Right cardiac atrium (tissue), 5 donors: ENCODE measurements at regions not wholly inside any gene's neighbourhood (a gene's known extent, or its start where the extent isn't known, plus 50 kb on each side); places are given as distances from the start of the nearest gene placed in this dataset.

Experiments used
- ATAC-seq, 2 donors: fragments of 200-7000 bp; cut with Tn5 transposase; one replicate each; pipeline versions ENCODE4 v1.8.0 to v1.9.1; 2020; ENCODE audit warnings: moderate library complexity in 2 of 2, mild to moderate bottlenecking in 1 of 2
- DNase-seq, 3 donors: peaks; one replicate each; pipeline ENCODE4 v3.0.0-alpha.2; 2020
- H3K27ac ChIP-seq: one replicate; pipeline ENCODE4 v1.5.1; 2013; ENCODE audit warnings: mild to moderate bottlenecking, low read length, control low read depth, moderate library complexity
- H3K27me3 ChIP-seq: one replicate; pipeline ENCODE4 v1.6.1; 2013; ENCODE audit not compliant: control insufficient read depth, insufficient read depth
- H3K4me1 ChIP-seq: one replicate; pipeline ENCODE4 v1.6.1; 2013; ENCODE audit warnings: low read length; ENCODE audit not compliant: control insufficient read depth, insufficient read depth
- H3K4me3 ChIP-seq: one replicate; pipeline ENCODE4 v1.5.1; 2013; ENCODE audit warnings: low read length, control low read depth
- H3K9me3 ChIP-seq: one replicate; pipeline ENCODE4 v1.6.1; 2013; ENCODE audit warnings: low read length; ENCODE audit not compliant: control insufficient read depth
- WGBS: extraction: QIAGEN DNeasy Blood & Tissue Kit; methylation state at CpG from one replicate; pipeline ENCODE4 v1.1.7; 2013; 5-methylcytosine and 5-hydroxymethylcytosine counted together
- intact Hi-C, 4 donors: fragments of 100-400 bp; cut with DNase I; formaldehyde crosslinking; loops; one replicate each; pipeline versions ENCODE4 v1.11.0 to v1.14.0; 2022 to 2023
- donor health status: healthy with polysubstance abuse.
- donor health status: DM: no; HTN: yes; CAD: no.
- donor health status: DM: no; HTN: no; CAD: no.
- donor health status: DM: no; HTN: yes; CAD: no; lungs with severe emphysema.
- donor health status: DM: yes; HTN: yes; CAD: no.

- Histone ChIP-seq H3K4me3 (no peak overlapping the region), H3K27ac (no peak overlapping the region), H3K27me3 (no peaks in the 10 kb centered on the region), H3K4me1 (peaks cover 2% of the 10 kb centered on the region), H3K9me3 (peaks cover 5% of the 10 kb centered on the region)
- DNase-seq = no peak
- WGBS = 37% methylated on average over 5 of the region's 5 CpGs
- intact Hi-C loops = no loop called here
- peak; percentile 11 to 62 for ATAC-seq
Measured at GRCh38 chr5:4197151-4197550, 601.5 kb downstream of the IRX1 start.

GRCh38 chr5:4198461-4198860, 602.8 kb downstream of the IRX1 start:
- ATAC-seq = no peak
- no peak overlapping the region for H3K4me3 ChIP-seq
- intact Hi-C loops = no loop called here
- peaks cover 5% of the 10 kb centered on the region for H3K9me3 ChIP-seq
- H3K27me3 ChIP-seq = no peaks in the 10 kb centered on the region
- H3K27ac ChIP-seq = no peak overlapping the region
- H3K4me1 ChIP-seq = peaks cover 2% of the 10 kb centered on the region
- WGBS = 55% methylated on average over 7 of the region's 7 CpGs
- no peak for DNase-seq

- Histone ChIP-seq H3K4me3 (no peak overlapping the region), H3K27me3 (no peaks in the 10 kb centered on the region), H3K4me1 (peaks cover 2% of the 10 kb centered on the region), H3K9me3 (peaks cover 2% of the 10 kb centered on the region), H3K27ac (no peak overlapping the region)
- DNase-seq (no peak), ATAC-seq (no peak)
- 77% methylated on average over 19 of the region's 19 CpGs for WGBS
- intact Hi-C loops = no loop called here
Measured at GRCh38 chr5:4199049-4199841, 603.6 kb downstream of the IRX1 start.

GRCh38 chr5:4203146-4203545, 607.5 kb downstream of the IRX1 start:
- intact Hi-C loops = no loop called here
- Histone ChIP-seq H3K27me3 (no peaks in the 10 kb centered on the region), H3K9me3 (peaks cover 2% of the 10 kb centered on the region), H3K27ac (no peak overlapping the region), H3K4me1 (no peaks in the 10 kb centered on the region), H3K4me3 (no peak overlapping the region)
- DNase-seq = no peak
- ATAC-seq = no peak
- WGBS = 83% methylated on average over 4 of the region's 4 CpGs

GRCh38 chr5:4204276-4205141, 608.9 kb downstream of the IRX1 start:
- Histone ChIP-seq H3K4me1 (no peaks in the 10 kb centered on the region), H3K27me3 (no peaks in the 10 kb centered on the region), H3K9me3 (peaks cover under 1% of the 10 kb centered on the region), H3K27ac (no peak overlapping the region), H3K4me3 (no peak overlapping the region)
- WGBS = 59% methylated on average over 11 of the region's 11 CpGs
- DNase-seq (no peak), ATAC-seq (no peak)
- intact Hi-C loops = no loop called here

- Histone ChIP-seq H3K27me3 (no peaks in the 10 kb centered on the region), H3K4me1 (no peaks in the 10 kb centered on the region), H3K9me3 (no peaks in the 10 kb centered on the region), H3K27ac (no peak overlapping the region), H3K4me3 (no peak overlapping the region)
- DNase-seq (no peak), ATAC-seq (peak in 1 of 2 donors; percentile 30)
- intact Hi-C loops = no loop called here
- 47% methylated on average over 4 of the region's 4 CpGs for WGBS
Measured at GRCh38 chr5:4205398-4205797, 609.8 kb downstream of the IRX1 start.

GRCh38 chr5:4206127-4206526, 610.5 kb downstream of the IRX1 start:
- no peak for DNase-seq
- no peaks in the 10 kb centered on the region for H3K4me1 ChIP-seq
- intact Hi-C loops = no loop called here

GRCh38 chr5:4207486-4207885, 611.9 kb downstream of the IRX1 start:
- Histone ChIP-seq H3K4me3 (no peak overlapping the region), H3K27ac (no peak overlapping the region), H3K27me3 (no peaks in the 10 kb centered on the region), H3K4me1 (no peaks in the 10 kb centered on the region), H3K9me3 (no peaks in the 10 kb centered on the region)
- no peak for ATAC-seq
- WGBS = 84% methylated on average over 20 of the region's 20 CpGs
- intact Hi-C loops = no loop called here
- no peak for DNase-seq

More at GRCh38 chr5:4206127-4206526, 610.5 kb downstream of the IRX1 start:
- no peaks in the 10 kb centered on the region for H3K27me3 ChIP-seq
- no peak overlapping the region for H3K4me3 ChIP-seq
- ATAC-seq = no peak
- no peaks in the 10 kb centered on the region for H3K9me3 ChIP-seq
- WGBS = 81% methylated on average over 1 of the region's 1 CpG
- H3K27ac ChIP-seq = no peak overlapping the region

- WGBS = 89% methylated on average over 2 of the region's 2 CpGs
- no peak overlapping the region for H3K4me3 ChIP-seq
- no peaks in the 10 kb centered on the region for H3K4me1 ChIP-seq
- intact Hi-C loops = no loop called here
- DNase-seq = no peak
- ATAC-seq = no peak
- H3K27ac ChIP-seq = no peak overlapping the region
- H3K27me3 ChIP-seq = no peaks in the 10 kb centered on the region
- no peaks in the 10 kb centered on the region for H3K9me3 ChIP-seq
Measured at GRCh38 chr5:4208537-4208936, 612.9 kb downstream of the IRX1 start.

- no peak overlapping the region for H3K27ac ChIP-seq
- no peak overlapping the region for H3K4me3 ChIP-seq
- intact Hi-C loops = no loop called here
- no peaks in the 10 kb centered on the region for H3K9me3 ChIP-seq
- 84% methylated on average over 5 of the region's 5 CpGs for WGBS
- DNase-seq (no peak), ATAC-seq (no peak)
- H3K27me3 ChIP-seq = no peaks in the 10 kb centered on the region
- no peaks in the 10 kb centered on the region for H3K4me1 ChIP-seq
Measured at GRCh38 chr5:4208996-4209395, 613.4 kb downstream of the IRX1 start.

GRCh38 chr5:4212071-4212739, 616.6 kb downstream of the IRX1 start:
- Histone ChIP-seq H3K9me3 (no peaks in the 10 kb centered on the region), H3K27ac (no peak overlapping the region), H3K27me3 (no peaks in the 10 kb centered on the region), H3K4me3 (no peak overlapping the region), H3K4me1 (no peaks in the 10 kb centered on the region)
- intact Hi-C loops = no loop called here
- ATAC-seq (no peak), DNase-seq (no peak)
- WGBS = 78% methylated on average over 9 of the region's 9 CpGs
